ENCODE measurements at regions not wholly inside any gene's neighbourhood (a gene's known extent, or its start where the extent isn't known, plus 50 kb on each side); places are given as distances from the start of the nearest gene placed in this dataset.

GRCh38 chr1:221822591-221822990 is 80.7 kb upstream of the DUSP10 start:
- DNase-seq (ENCODE audit: low read depth in 2 of 2), result no peak

GRCh38 chr1:221816899-221817298 is 75.0 kb upstream of the DUSP10 start:
- DNase-seq (ENCODE audit: low read depth in 2 of 2), result no peak

GRCh38 chr1:221815660-221816059 is 73.8 kb upstream of the DUSP10 start:
- DNase-seq (ENCODE audit: low read depth in 2 of 2), result no peak

GRCh38 chr1:221813887-221814286 is 72.0 kb upstream of the DUSP10 start:
- DNase-seq (ENCODE audit: low read depth in 2 of 2), result no peak

GRCh38 chr1:221812905-221813597 is 71.2 kb upstream of the DUSP10 start:
- no peak for DNase-seq (ENCODE audit: low read depth in 2 of 2)

GRCh38 chr1:221812088-221812752 is 70.3 kb upstream of the DUSP10 start:
- DNase-seq (ENCODE audit: low read depth in 2 of 2), result no peak

- DNase-seq (ENCODE audit: low read depth in 2 of 2), result no peak
These were observed 68.5 kb upstream of the DUSP10 start for GRCh38 chr1:221810406-221810805.

GRCh38 chr1:221809091-221810029 is 67.5 kb upstream of the DUSP10 start:
- DNase-seq (ENCODE audit: low read depth in 2 of 2), result no peak

- no peak for DNase-seq (ENCODE audit: low read depth in 2 of 2)
These were observed 65.1 kb upstream of the DUSP10 start for GRCh38 chr1:221806984-221807383.

GRCh38 chr1:221806236-221806635 is 64.3 kb upstream of the DUSP10 start:
- DNase-seq (ENCODE audit: low read depth in 2 of 2), result no peak

GRCh38 chr1:221805121-221805520 is 63.2 kb upstream of the DUSP10 start:
- DNase-seq (ENCODE audit: low read depth in 2 of 2), result no peak

GRCh38 chr1:221804303-221804702 is 62.4 kb upstream of the DUSP10 start:
- DNase-seq (ENCODE audit: low read depth in 2 of 2), result no peak

GRCh38 chr1:221801773-221802516 is 60.1 kb upstream of the DUSP10 start:
- DNase-seq (ENCODE audit: low read depth in 2 of 2), result no peak

GRCh38 chr1:221801251-221801661 is 59.4 kb upstream of the DUSP10 start:
- DNase-seq (ENCODE audit: low read depth in 2 of 2), result no peak

GRCh38 chr1:221800831-221801230 is 58.9 kb upstream of the DUSP10 start:
- no peak for DNase-seq (ENCODE audit: low read depth in 2 of 2)

- DNase-seq (ENCODE audit: low read depth in 2 of 2), result no peak
These were observed 55.6 kb upstream of the DUSP10 start for GRCh38 chr1:221797506-221797905.

- no peak for DNase-seq (ENCODE audit: low read depth in 2 of 2)
These were observed 54.8 kb upstream of the DUSP10 start for GRCh38 chr1:221796700-221797099.

GRCh38 chr1:221795380-221795779 is 53.5 kb upstream of the DUSP10 start:
- DNase-seq (ENCODE audit: low read depth in 2 of 2), result no peak

GRCh38 chr1:221794935-221795334 is 53.0 kb upstream of the DUSP10 start:
- no peak for DNase-seq (ENCODE audit: low read depth in 2 of 2)

- no peak for DNase-seq (ENCODE audit: low read depth in 2 of 2)
These were observed 52.3 kb upstream of the DUSP10 start for GRCh38 chr1:221794079-221794670.

GRCh38 chr1:221793439-221794078 is 51.7 kb upstream of the DUSP10 start:
- DNase-seq (ENCODE audit: low read depth in 2 of 2), result no peak
